ENCODE measurements at regions not wholly inside any gene's neighbourhood (a gene's known extent, or its start where the extent isn't known, plus 50 kb on each side); places are given as distances from the start of the nearest gene placed in this dataset.

GRCh38 chr4:116590648-116591047, 494.7 kb downstream of the TRAM1L1 start:
- Histone ChIP-seq H3K4me2 (ENCODE audit: unreplicated experiment) (no peak overlapping the region), H4K20me1 (ENCODE audit: insufficient read depth) (no peaks in the 10 kb centered on the region), H3K9me2 (ENCODE audit: insufficient read depth) (no peaks in the 10 kb centered on the region), H3K4me3 (no peak overlapping the region), H3K4me1 (ENCODE audit: insufficient read depth) (no peaks in the 10 kb centered on the region), H3F3A (ENCODE audit: insufficient read depth) (no peaks in the 10 kb centered on the region), H3K9ac (no peak overlapping the region), H3K27ac (no peak overlapping the region), H2AFZ (no peak overlapping the region), H3K79me2 (ENCODE audit: insufficient read depth) (no peaks in the 10 kb centered on the region), H3K9me3 (ENCODE audit: low read depth) (no peaks in the 10 kb centered on the region), H3K36me3 (ENCODE audit: low read depth) (no peaks in the 10 kb centered on the region), H3K27me3 (replicated peaks; ENCODE audit: insufficient read depth) (no peaks in the 10 kb centered on the region)
- in situ Hi-C loops (cut with MboI): no loop called here
- TF ChIP-seq EZH2 (IDR thresholded peaks at IDR 0.05; ENCODE audit: insufficient read depth, poor library complexity, severe bottlenecking) (no peak), EZH2phosphoT487 (IDR thresholded peaks at IDR 0.05; ENCODE audit: insufficient read depth, low read depth) (no peak)
- DNase-seq: no peak

- H3K27me3 ChIP-seq (replicated peaks; ENCODE audit: insufficient read depth): no peaks in the 10 kb centered on the region
- H3K36me3 ChIP-seq (ENCODE audit: low read depth): no peaks in the 10 kb centered on the region
- H3K4me3 ChIP-seq: no peak overlapping the region
- H3K9me3 ChIP-seq (ENCODE audit: low read depth): no peaks in the 10 kb centered on the region
- H3K9me2 ChIP-seq (ENCODE audit: insufficient read depth): no peaks in the 10 kb centered on the region
- in situ Hi-C loops (cut with MboI): no loop called here
- H3K27ac ChIP-seq: no peak overlapping the region
- H2AFZ ChIP-seq: no peak overlapping the region
- DNase-seq: no peak
- H4K20me1 ChIP-seq (ENCODE audit: insufficient read depth): no peaks in the 10 kb centered on the region
- H3F3A ChIP-seq (ENCODE audit: insufficient read depth): no peaks in the 10 kb centered on the region
- no peaks in the 10 kb centered on the region for H3K79me2 ChIP-seq (ENCODE audit: insufficient read depth)
- H3K4me2 ChIP-seq (ENCODE audit: unreplicated experiment): no peak overlapping the region
- no peak overlapping the region for H3K9ac ChIP-seq
- TF ChIP-seq EZH2 (IDR thresholded peaks at IDR 0.05; ENCODE audit: insufficient read depth, poor library complexity, severe bottlenecking) (no peak), EZH2phosphoT487 (IDR thresholded peaks at IDR 0.05; ENCODE audit: insufficient read depth, low read depth) (no peak)
- H3K4me1 ChIP-seq (ENCODE audit: insufficient read depth): no peaks in the 10 kb centered on the region
These were observed 496.6 kb downstream of the TRAM1L1 start for GRCh38 chr4:116588783-116589182.

- H3K4me1 ChIP-seq (ENCODE audit: insufficient read depth): no peaks in the 10 kb centered on the region
- no peak overlapping the region for H2AFZ ChIP-seq
- 4 to 11% methylated on average over 3 of the region's 3 CpGs for WGBS, 2 experiments (ENCODE audit: low coverage in 1 of 2, low lambda C conversion rate in 2 of 2, missing lambda C conversion rate in 2 of 2)
- no peak for DNase-seq
- TF ChIP-seq EZH2 (IDR thresholded peaks at IDR 0.05; ENCODE audit: insufficient read depth, poor library complexity, severe bottlenecking): no peak
- TF ChIP-seq EZH2phosphoT487 (IDR thresholded peaks at IDR 0.05; ENCODE audit: insufficient read depth, low read depth): no peak
- H4K20me1 ChIP-seq (ENCODE audit: insufficient read depth): no peaks in the 10 kb centered on the region
- H3K79me2 ChIP-seq (ENCODE audit: insufficient read depth): no peaks in the 10 kb centered on the region
- H3K27ac ChIP-seq: no peak overlapping the region
- H3K9me3 ChIP-seq (ENCODE audit: low read depth): no peaks in the 10 kb centered on the region
- in situ Hi-C loops (cut with MboI): no loop called here
- H3K27me3 ChIP-seq (replicated peaks; ENCODE audit: insufficient read depth): no peaks in the 10 kb centered on the region
- no peaks in the 10 kb centered on the region for H3K9me2 ChIP-seq (ENCODE audit: insufficient read depth)
- no peak overlapping the region for H3K4me2 ChIP-seq (ENCODE audit: unreplicated experiment)
- no peaks in the 10 kb centered on the region for H3F3A ChIP-seq (ENCODE audit: insufficient read depth)
- H3K9ac ChIP-seq: no peak overlapping the region
- H3K4me3 ChIP-seq: no peak overlapping the region
- no peaks in the 10 kb centered on the region for H3K36me3 ChIP-seq (ENCODE audit: low read depth)
These were observed 500.1 kb downstream of the TRAM1L1 start for GRCh38 chr4:116585246-116585645.

- H3K4me3 ChIP-seq: no peak overlapping the region
- no peak overlapping the region for H3K27ac ChIP-seq
- in situ Hi-C loops (cut with MboI): no loop called here
- no peaks in the 10 kb centered on the region for H3K36me3 ChIP-seq (ENCODE audit: low read depth)
- H3K27me3 ChIP-seq (replicated peaks; ENCODE audit: insufficient read depth): no peaks in the 10 kb centered on the region
- H3K9me3 ChIP-seq (ENCODE audit: low read depth): no peaks in the 10 kb centered on the region
- WGBS, 2 experiments (ENCODE audit: low coverage in 1 of 2, low lambda C conversion rate in 2 of 2, missing lambda C conversion rate in 2 of 2): 3% methylated on average over 1 of the region's 1 CpG
- TF ChIP-seq EZH2phosphoT487 (IDR thresholded peaks at IDR 0.05; ENCODE audit: insufficient read depth, low read depth): no peak
- TF ChIP-seq EZH2 (IDR thresholded peaks at IDR 0.05; ENCODE audit: insufficient read depth, poor library complexity, severe bottlenecking): no peak
- H3K4me1 ChIP-seq (ENCODE audit: insufficient read depth): no peaks in the 10 kb centered on the region
- H3F3A ChIP-seq (ENCODE audit: insufficient read depth): no peaks in the 10 kb centered on the region
- H3K9me2 ChIP-seq (ENCODE audit: insufficient read depth): no peaks in the 10 kb centered on the region
- H4K20me1 ChIP-seq (ENCODE audit: insufficient read depth): no peaks in the 10 kb centered on the region
- H3K4me2 ChIP-seq (ENCODE audit: unreplicated experiment): no peak overlapping the region
- no peaks in the 10 kb centered on the region for H3K79me2 ChIP-seq (ENCODE audit: insufficient read depth)
- no peak overlapping the region for H3K9ac ChIP-seq
- DNase-seq: no peak
- no peak overlapping the region for H2AFZ ChIP-seq
These were observed 508.1 kb downstream of the TRAM1L1 start for GRCh38 chr4:116577321-116577720.

GRCh38 chr4:116573540-116573939, 511.8 kb downstream of the TRAM1L1 start:
- Histone ChIP-seq H4K20me1 (ENCODE audit: insufficient read depth) (no peaks in the 10 kb centered on the region), H3K27me3 (replicated peaks; ENCODE audit: insufficient read depth) (no peaks in the 10 kb centered on the region), H3K9ac (no peak overlapping the region), H3F3A (ENCODE audit: insufficient read depth) (no peaks in the 10 kb centered on the region), H3K4me2 (ENCODE audit: unreplicated experiment) (no peak overlapping the region), H3K4me1 (ENCODE audit: insufficient read depth) (no peaks in the 10 kb centered on the region), H2AFZ (no peak overlapping the region), H3K79me2 (ENCODE audit: insufficient read depth) (no peaks in the 10 kb centered on the region), H3K36me3 (ENCODE audit: low read depth) (no peaks in the 10 kb centered on the region), H3K9me2 (ENCODE audit: insufficient read depth) (no peaks in the 10 kb centered on the region), H3K27ac (no peak overlapping the region), H3K4me3 (no peak overlapping the region), H3K9me3 (ENCODE audit: low read depth) (no peaks in the 10 kb centered on the region)
- TF ChIP-seq EZH2 (IDR thresholded peaks at IDR 0.05; ENCODE audit: insufficient read depth, poor library complexity, severe bottlenecking) (no peak), EZH2phosphoT487 (IDR thresholded peaks at IDR 0.05; ENCODE audit: insufficient read depth, low read depth) (no peak)
- no peak for DNase-seq
- WGBS, 2 experiments (ENCODE audit: low coverage in 1 of 2, low lambda C conversion rate in 2 of 2, missing lambda C conversion rate in 2 of 2): 10 to 11% methylated on average over 3 of the region's 3 CpGs
- in situ Hi-C loops (cut with MboI): no loop called here

Data from GM23248 (cell line).